HepG2 (cell line): ENCODE measurements at regions not wholly inside any gene's neighbourhood (a gene's known extent, or its start where the extent isn't known, plus 50 kb on each side); places are given as distances from the start of the nearest gene placed in this dataset.

Experiments used
- HMG20B ChIP-seq: conservative IDR thresholded peaks from 2 replicates; pipeline ENCODE4 v1.6.1; 2016; ENCODE audit warnings: missing genetic modification reagents, missing compliant biosample characterization
- HNF4G ChIP-seq, 2 experiments: sonication (generic) in 1 of 2; formaldehyde crosslinking in 1 of 2; IDR thresholded peaks; 2 replicates each; pipeline versions ENCODE4 v1.4.0 to v1.6.1; 2011 to 2020; ENCODE audit warnings: borderline replicate concordance in 2 of 2, low read depth in 2 of 2, mild to moderate bottlenecking in 2 of 2, low read length in 1 of 2, missing genetic modification reagents in 1 of 2, moderate library complexity in 1 of 2
- HNRNPK ChIP-seq: fragments of 200-400 bp; formaldehyde crosslinking; IDR thresholded peaks from 2 replicates; pipeline ENCODE4 v1.6.1; 2018; ENCODE audit warnings: low read length, low read depth, moderate library complexity, mild to moderate bottlenecking; ENCODE audit not compliant: poor library complexity, severe bottlenecking
- KAT7 ChIP-seq: IDR thresholded peaks from 2 replicates; pipeline ENCODE4 v1.6.1; 2018; ENCODE audit warnings: borderline replicate concordance, missing compliant biosample characterization
- PPARG ChIP-seq: conservative IDR thresholded peaks from 2 replicates; pipeline ENCODE4 v1.6.1; 2016; ENCODE audit warnings: missing biosample characterization, missing genetic modification reagents
- SIX1 ChIP-seq: sonication (generic); formaldehyde crosslinking; IDR thresholded peaks from 2 replicates; pipeline ENCODE4 v1.4.0; 2020; ENCODE audit warnings: missing genetic modification reagents, borderline replicate concordance
- TAF1 ChIP-seq: sonication (generic); formaldehyde crosslinking; IDR thresholded peaks from 2 replicates; pipeline ENCODE4 v1.4.0; 2020; ENCODE audit warnings: missing genetic modification reagents
- THAP11 ChIP-seq: IDR thresholded peaks from 2 replicates; pipeline ENCODE4 v1.6.1; 2016; ENCODE audit warnings: missing biosample characterization, missing genetic modification reagents
- TOE1 ChIP-seq: sonication (generic); formaldehyde crosslinking; IDR thresholded peaks from 2 replicates; pipeline ENCODE4 v1.4.0; 2020; ENCODE audit warnings: mild to moderate bottlenecking, missing genetic modification reagents
- ZIK1 ChIP-seq: sonication (generic); formaldehyde crosslinking; IDR thresholded peaks from 2 replicates; pipeline ENCODE4 v1.5.0; 2020; ENCODE audit warnings: mild to moderate bottlenecking, low read depth, missing genetic modification reagents, borderline replicate concordance
- TF ChIP-seq, protein P1 (sequence below): sonication (generic); formaldehyde crosslinking; IDR thresholded peaks from 2 replicates; pipeline ENCODE4 v1.5.0; 2020; ENCODE audit warnings: missing genetic modification reagents
- TF ChIP-seq, protein P2 (sequence below): sonication (generic); formaldehyde crosslinking; IDR thresholded peaks from 2 replicates; pipeline ENCODE4 v1.8.0; 2022; ENCODE audit warnings: mild to moderate bottlenecking, missing genetic modification reagents
- TF ChIP-seq, protein P3 (sequence below): sonication (generic); formaldehyde crosslinking; IDR thresholded peaks from 2 replicates; pipeline ENCODE4 v1.4.0; 2020; ENCODE audit warnings: missing genetic modification reagents, borderline replicate concordance
- TF ChIP-seq, protein P4 (sequence below): sonication (generic); formaldehyde crosslinking; conservative IDR thresholded peaks from 2 replicates; pipeline ENCODE4 v1.4.0; 2020; ENCODE audit warnings: mild to moderate bottlenecking, missing genetic modification reagents, moderate library complexity
- TF ChIP-seq, protein P5 (sequence below): sonication (generic); formaldehyde crosslinking; IDR thresholded peaks from 2 replicates; pipeline ENCODE4 v1.4.0; 2020; ENCODE audit warnings: mild to moderate bottlenecking, low read depth, missing genetic modification reagents

DNA sequence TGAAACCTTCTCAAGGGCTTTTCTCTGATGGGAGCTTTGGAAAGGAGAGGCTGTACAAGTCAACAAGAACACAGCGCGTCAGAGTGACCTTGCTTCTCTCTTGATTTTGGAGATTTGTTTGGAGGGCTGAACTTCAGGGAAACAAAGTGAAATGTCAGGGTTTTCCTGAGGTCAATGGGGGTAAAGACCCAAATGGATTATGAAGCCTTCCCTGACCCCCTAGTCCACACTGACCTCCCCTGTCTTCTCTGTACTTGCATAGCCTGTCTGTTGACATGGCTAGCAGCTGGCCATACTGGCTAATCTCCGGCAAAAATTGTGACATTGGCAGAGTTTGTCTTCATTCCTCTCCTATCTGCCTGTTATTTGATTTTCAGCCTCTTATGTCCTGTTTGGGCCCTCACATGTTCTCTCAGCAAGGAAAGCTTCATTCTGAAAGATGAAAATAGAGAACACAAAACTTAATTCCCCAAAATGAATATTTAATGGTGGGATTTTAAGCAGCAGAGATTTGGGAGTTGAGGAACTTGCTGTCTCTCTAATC lies 149.3 kb upstream of the HAAO start (continued):
- peak; percentile 49; the same call in 1 of the 2 replicates for TF ChIP-seq HNF4G (IDR thresholded peaks at IDR 0.05; ENCODE audit: borderline replicate concordance, low read depth, low read length)
- peak; percentile 26; the same call in 1 of the 2 replicates for TF ChIP-seq HNF4G (CRISPR knock-in tag; IDR thresholded peaks at IDR 0.05; ENCODE audit: borderline replicate concordance, low read depth)
- TF ChIP-seq, protein P1, sequence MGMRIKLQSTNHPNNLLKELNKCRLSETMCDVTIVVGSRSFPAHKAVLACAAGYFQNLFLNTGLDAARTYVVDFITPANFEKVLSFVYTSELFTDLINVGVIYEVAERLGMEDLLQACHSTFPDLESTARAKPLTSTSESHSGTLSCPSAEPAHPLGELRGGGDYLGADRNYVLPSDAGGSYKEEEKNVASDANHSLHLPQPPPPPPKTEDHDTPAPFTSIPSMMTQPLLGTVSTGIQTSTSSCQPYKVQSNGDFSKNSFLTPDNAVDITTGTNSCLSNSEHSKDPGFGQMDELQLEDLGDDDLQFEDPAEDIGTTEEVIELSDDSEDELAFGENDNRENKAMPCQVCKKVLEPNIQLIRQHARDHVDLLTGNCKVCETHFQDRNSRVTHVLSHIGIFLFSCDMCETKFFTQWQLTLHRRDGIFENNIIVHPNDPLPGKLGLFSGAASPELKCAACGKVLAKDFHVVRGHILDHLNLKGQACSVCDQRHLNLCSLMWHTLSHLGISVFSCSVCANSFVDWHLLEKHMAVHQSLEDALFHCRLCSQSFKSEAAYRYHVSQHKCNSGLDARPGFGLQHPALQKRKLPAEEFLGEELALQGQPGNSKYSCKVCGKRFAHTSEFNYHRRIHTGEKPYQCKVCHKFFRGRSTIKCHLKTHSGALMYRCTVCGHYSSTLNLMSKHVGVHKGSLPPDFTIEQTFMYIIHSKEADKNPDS (CRISPR knock-in tag): 0 out of 2 replicates have a peak, but pooled peaks have one; percentile 19
- no peak for TF ChIP-seq TOE1 (CRISPR knock-in tag)
- TF ChIP-seq TAF1: no peak
- TF ChIP-seq, protein P2, sequence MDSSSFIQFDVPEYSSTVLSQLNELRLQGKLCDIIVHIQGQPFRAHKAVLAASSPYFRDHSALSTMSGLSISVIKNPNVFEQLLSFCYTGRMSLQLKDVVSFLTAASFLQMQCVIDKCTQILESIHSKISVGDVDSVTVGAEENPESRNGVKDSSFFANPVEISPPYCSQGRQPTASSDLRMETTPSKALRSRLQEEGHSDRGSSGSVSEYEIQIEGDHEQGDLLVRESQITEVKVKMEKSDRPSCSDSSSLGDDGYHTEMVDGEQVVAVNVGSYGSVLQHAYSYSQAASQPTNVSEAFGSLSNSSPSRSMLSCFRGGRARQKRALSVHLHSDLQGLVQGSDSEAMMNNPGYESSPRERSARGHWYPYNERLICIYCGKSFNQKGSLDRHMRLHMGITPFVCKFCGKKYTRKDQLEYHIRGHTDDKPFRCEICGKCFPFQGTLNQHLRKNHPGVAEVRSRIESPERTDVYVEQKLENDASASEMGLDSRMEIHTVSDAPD: peak; percentile 99
- TF ChIP-seq THAP11 (CRISPR knock-in tag): peak; percentile 19
- TF ChIP-seq, protein P3, sequence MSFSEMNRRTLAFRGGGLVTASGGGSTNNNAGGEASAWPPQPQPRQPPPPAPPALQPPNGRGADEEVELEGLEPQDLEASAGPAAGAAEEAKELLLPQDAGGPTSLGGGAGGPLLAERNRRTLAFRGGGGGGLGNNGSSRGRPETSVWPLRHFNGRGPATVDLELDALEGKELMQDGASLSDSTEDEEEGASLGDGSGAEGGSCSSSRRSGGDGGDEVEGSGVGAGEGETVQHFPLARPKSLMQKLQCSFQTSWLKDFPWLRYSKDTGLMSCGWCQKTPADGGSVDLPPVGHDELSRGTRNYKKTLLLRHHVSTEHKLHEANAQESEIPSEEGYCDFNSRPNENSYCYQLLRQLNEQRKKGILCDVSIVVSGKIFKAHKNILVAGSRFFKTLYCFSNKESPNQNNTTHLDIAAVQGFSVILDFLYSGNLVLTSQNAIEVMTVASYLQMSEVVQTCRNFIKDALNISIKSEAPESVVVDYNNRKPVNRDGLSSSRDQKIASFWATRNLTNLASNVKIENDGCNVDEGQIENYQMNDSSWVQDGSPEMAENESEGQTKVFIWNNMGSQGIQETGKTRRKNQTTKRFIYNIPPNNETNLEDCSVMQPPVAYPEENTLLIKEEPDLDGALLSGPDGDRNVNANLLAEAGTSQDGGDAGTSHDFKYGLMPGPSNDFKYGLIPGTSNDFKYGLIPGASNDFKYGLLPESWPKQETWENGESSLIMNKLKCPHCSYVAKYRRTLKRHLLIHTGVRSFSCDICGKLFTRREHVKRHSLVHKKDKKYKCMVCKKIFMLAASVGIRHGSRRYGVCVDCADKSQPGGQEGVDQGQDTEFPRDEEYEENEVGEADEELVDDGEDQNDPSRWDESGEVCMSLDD (CRISPR knock-in tag): peak; percentile 88; the same call in 1 of the 2 replicates
- peak; percentile 59; the same call in 1 of the 2 replicates for TF ChIP-seq PPARG (CRISPR knock-in tag)
- TF ChIP-seq, protein P4, sequence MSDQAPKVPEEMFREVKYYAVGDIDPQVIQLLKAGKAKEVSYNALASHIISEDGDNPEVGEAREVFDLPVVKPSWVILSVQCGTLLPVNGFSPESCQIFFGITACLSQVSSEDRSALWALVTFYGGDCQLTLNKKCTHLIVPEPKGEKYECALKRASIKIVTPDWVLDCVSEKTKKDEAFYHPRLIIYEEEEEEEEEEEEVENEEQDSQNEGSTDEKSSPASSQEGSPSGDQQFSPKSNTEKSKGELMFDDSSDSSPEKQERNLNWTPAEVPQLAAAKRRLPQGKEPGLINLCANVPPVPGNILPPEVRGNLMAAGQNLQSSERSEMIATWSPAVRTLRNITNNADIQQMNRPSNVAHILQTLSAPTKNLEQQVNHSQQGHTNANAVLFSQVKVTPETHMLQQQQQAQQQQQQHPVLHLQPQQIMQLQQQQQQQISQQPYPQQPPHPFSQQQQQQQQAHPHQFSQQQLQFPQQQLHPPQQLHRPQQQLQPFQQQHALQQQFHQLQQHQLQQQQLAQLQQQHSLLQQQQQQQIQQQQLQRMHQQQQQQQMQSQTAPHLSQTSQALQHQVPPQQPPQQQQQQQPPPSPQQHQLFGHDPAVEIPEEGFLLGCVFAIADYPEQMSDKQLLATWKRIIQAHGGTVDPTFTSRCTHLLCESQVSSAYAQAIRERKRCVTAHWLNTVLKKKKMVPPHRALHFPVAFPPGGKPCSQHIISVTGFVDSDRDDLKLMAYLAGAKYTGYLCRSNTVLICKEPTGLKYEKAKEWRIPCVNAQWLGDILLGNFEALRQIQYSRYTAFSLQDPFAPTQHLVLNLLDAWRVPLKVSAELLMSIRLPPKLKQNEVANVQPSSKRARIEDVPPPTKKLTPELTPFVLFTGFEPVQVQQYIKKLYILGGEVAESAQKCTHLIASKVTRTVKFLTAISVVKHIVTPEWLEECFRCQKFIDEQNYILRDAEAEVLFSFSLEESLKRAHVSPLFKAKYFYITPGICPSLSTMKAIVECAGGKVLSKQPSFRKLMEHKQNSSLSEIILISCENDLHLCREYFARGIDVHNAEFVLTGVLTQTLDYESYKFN (CRISPR knock-in tag): 0 out of 2 replicates have a peak, but pooled peaks have one; percentile 38
- TF ChIP-seq HNRNPK: peak; percentile 88
- 0 out of 2 replicates have a peak, but pooled peaks have one; percentile 30 for TF ChIP-seq ZIK1 (CRISPR knock-in tag)
- 0 out of 2 replicates have a peak, but pooled peaks have one; percentile 41 for TF ChIP-seq SIX1
- peak; percentile 57; the same call in 1 of the 2 replicates for TF ChIP-seq KAT7 (CRISPR knock-in tag)
- TF ChIP-seq HMG20B (CRISPR knock-in tag): peak; percentile 11; the same call in 1 of the 2 replicates
- TF ChIP-seq, protein P5, sequence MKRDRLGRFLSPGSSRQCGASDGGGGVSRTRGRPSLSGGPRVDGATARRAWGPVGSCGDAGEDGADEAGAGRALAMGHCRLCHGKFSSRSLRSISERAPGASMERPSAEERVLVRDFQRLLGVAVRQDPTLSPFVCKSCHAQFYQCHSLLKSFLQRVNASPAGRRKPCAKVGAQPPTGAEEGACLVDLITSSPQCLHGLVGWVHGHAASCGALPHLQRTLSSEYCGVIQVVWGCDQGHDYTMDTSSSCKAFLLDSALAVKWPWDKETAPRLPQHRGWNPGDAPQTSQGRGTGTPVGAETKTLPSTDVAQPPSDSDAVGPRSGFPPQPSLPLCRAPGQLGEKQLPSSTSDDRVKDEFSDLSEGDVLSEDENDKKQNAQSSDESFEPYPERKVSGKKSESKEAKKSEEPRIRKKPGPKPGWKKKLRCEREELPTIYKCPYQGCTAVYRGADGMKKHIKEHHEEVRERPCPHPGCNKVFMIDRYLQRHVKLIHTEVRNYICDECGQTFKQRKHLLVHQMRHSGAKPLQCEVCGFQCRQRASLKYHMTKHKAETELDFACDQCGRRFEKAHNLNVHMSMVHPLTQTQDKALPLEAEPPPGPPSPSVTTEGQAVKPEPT (CRISPR knock-in tag): no peak
